Stomach (tissue), 8 donors: ENCODE measurements at regions not wholly inside any gene's neighbourhood (a gene's known extent, or its start where the extent isn't known, plus 50 kb on each side); places are given as distances from the start of the nearest gene placed in this dataset.
A peak's percentile ranks its signal among the peaks of the same experiment; 100 is the strongest.

ENCODE experiments used
- DNase-seq, 2 donors: peaks; one replicate each; pipeline versions ENCODE4 v3.0.0 to v3.0.0-alpha.2; 2013 to 2019
- H3K27ac ChIP-seq, 5 donors: fragments of 200-600 bp in 4 of 5; sonication (generic) in 4 of 5; one replicate each; pipeline ENCODE4 v1.5.1; 2013 to 2019; ENCODE audit warnings: mild to moderate bottlenecking in 1 of 5, moderate library complexity in 1 of 5
- H3K27me3 ChIP-seq, 3 donors: fragments of 200-600 bp; sonication (generic); one replicate each; pipeline ENCODE4 v1.5.1; 2017 to 2019; ENCODE audit warnings: mixed run types in 1 of 3
- H3K36me3 ChIP-seq, 4 donors: fragments of 200-600 bp; sonication (generic); 1 replicate in 3 of 4; 2 replicates in 1 of 4; pipeline ENCODE4 v1.5.1; 2016 to 2019
- H3K4me1 ChIP-seq, 4 donors: fragments of 200-600 bp; sonication (generic); one replicate each; pipeline ENCODE4 v1.5.1; 2016 to 2019
- H3K4me3 ChIP-seq, 4 donors: fragments of 200-600 bp; sonication (generic) in 3 of 4; one replicate each; pipeline ENCODE4 v1.5.1; 2016 to 2019; ENCODE audit warnings: mild to moderate bottlenecking in 1 of 4
- H3K9me3 ChIP-seq, 4 donors: fragments of 200-600 bp; sonication (generic); one replicate each; pipeline ENCODE4 v1.5.1; 2016 to 2019
- EP300 ChIP-seq: sonication (generic); formaldehyde crosslinking; IDR thresholded peaks from one replicate; pipeline ENCODE4 v1.6.1; 2017; ENCODE audit warnings: antibody characterized with exemption
- POLR2A ChIP-seq, 4 donors: fragments of 450-650 bp; IDR thresholded peaks; one replicate each; pipeline ENCODE4 v1.6.1; 2016; ENCODE audit warnings: antibody characterized with exemption in 4 of 4, control low read depth in 2 of 4, mild to moderate bottlenecking in 1 of 4, moderate library complexity in 1 of 4
- POLR2AphosphoS5 ChIP-seq, 3 donors: sonication (generic); formaldehyde crosslinking; IDR thresholded peaks; one replicate each; pipeline ENCODE4 v1.6.1; 2016; ENCODE audit warnings: antibody characterized with exemption in 3 of 3
- WGBS, 5 donors: extraction: QIAGEN DNeasy Blood & Tissue Kit in 3 of 5; methylation state at CpG; one replicate each; pipeline versions ENCODE4 v1.1.5 to v1.1.7; 2013 to 2018; 5-methylcytosine and 5-hydroxymethylcytosine counted together
- intact Hi-C: fragments of 100-400 bp; cut with DNase I; formaldehyde crosslinking; loops from one replicate; pipeline ENCODE4 v1.15.1; 2023; ENCODE audit warnings: low total_unique reads
- TF ChIP-seq, protein P1 (sequence below), 7 experiments: fragments of 450-650 bp in 4 of 7; fragments of 200-600 bp in 3 of 7; sonication (generic) in 3 of 7; IDR thresholded peaks; one replicate each; pipeline ENCODE4 v1.5.1; 2016 to 2019; ENCODE audit warnings: antibody characterized with exemption in 7 of 7, control low read depth in 2 of 7, mild to moderate bottlenecking in 1 of 7
- donor health status: healthy with polysubstance abuse.
- donor health status: Bipolar disorder and iron deficiency.
- donor health status: healthy.

GRCh38 chr19:30853036-30853435 lies 480.9 kb downstream of the ZNF536 start:
- no peak overlapping the region for H3K27ac ChIP-seq
- intact Hi-C loops: no loop called here
- no peak for DNase-seq
- no peaks in the 10 kb centered on the region for H3K4me1 ChIP-seq
- H3K4me3 ChIP-seq: no peak overlapping the region
- WGBS, 5 donors: 82 to 96% (median 89%) methylated on average over 3 of the region's 3 CpGs
- no peaks in the 10 kb centered on the region for H3K36me3 ChIP-seq
- no peaks in the 10 kb centered on the region for H3K9me3 ChIP-seq
- TF ChIP-seq POLR2AphosphoS5 (IDR thresholded peaks at IDR 0.05) (no peak), EP300 (no peak), POLR2A (IDR thresholded peaks at IDR 0.05) (no peak)
- TF ChIP-seq, protein P1, sequence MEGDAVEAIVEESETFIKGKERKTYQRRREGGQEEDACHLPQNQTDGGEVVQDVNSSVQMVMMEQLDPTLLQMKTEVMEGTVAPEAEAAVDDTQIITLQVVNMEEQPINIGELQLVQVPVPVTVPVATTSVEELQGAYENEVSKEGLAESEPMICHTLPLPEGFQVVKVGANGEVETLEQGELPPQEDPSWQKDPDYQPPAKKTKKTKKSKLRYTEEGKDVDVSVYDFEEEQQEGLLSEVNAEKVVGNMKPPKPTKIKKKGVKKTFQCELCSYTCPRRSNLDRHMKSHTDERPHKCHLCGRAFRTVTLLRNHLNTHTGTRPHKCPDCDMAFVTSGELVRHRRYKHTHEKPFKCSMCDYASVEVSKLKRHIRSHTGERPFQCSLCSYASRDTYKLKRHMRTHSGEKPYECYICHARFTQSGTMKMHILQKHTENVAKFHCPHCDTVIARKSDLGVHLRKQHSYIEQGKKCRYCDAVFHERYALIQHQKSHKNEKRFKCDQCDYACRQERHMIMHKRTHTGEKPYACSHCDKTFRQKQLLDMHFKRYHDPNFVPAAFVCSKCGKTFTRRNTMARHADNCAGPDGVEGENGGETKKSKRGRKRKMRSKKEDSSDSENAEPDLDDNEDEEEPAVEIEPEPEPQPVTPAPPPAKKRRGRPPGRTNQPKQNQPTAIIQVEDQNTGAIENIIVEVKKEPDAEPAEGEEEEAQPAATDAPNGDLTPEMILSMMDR (IDR thresholded peaks at IDR 0.05): no peak
- no peaks in the 10 kb centered on the region for H3K27me3 ChIP-seq

DNA sequence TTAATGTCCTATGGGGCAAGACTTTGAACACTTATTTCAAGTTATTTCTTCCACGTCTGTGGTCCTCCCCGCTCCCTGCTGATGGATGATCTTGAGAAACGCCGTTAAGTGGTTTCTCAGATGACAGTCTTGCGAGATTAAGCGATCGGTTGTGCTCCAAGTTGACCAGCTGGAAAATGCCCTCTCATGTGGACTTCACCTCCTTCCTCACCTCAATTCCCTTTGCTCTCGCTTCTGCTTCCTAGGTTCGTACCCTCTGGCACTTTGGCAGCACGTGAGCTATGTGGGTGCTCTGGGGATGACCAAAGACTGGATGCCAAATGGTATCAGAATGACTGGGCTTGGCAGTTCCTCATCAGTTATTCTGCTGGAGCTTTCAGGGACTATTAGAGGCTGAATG lies 480.0 kb downstream of the ZNF536 start:
- TF ChIP-seq, protein P1 (IDR thresholded peaks at IDR 0.05): no peak
- TF ChIP-seq POLR2AphosphoS5 (IDR thresholded peaks at IDR 0.05): no peak
- no peak for TF ChIP-seq EP300
- H3K36me3 ChIP-seq: no peaks in the 10 kb centered on the region
- H3K27me3 ChIP-seq: no peaks in the 10 kb centered on the region
- intact Hi-C loops: no loop called here
- H3K9me3 ChIP-seq: no peaks in the 10 kb centered on the region
- WGBS, 5 donors: 84 to 88% (median 87%) methylated on average over 10 of the region's 10 CpGs
- no peaks in the 10 kb centered on the region for H3K4me1 ChIP-seq
- H3K4me3 ChIP-seq: no peak overlapping the region
- DNase-seq: no peak
- no peak overlapping the region for H3K27ac ChIP-seq

DNA sequence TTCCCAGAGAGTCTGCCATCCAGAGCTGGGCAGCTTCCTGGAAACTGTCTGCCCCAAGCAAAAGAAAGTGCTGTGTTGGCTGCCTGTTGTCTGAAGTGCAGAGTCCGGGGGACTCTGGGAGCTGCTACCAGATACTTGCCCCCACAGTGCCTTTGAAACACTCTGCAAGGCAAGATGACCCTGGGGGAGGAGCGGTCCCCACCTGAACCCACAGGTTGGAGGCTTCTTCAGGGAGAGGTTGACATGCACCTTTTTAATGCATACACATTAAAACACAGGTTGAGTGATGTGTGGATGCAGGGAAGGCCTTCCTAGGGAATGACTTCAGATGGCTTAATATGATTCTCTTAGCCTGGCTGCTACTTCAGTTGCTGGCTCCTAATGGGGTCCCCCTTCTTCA lies 479.5 kb downstream of the ZNF536 start:
- TF ChIP-seq EP300: no peak
- TF ChIP-seq POLR2AphosphoS5 (IDR thresholded peaks at IDR 0.05): no peak
- TF ChIP-seq, protein P1 (IDR thresholded peaks at IDR 0.05): no peak
- TF ChIP-seq POLR2A (IDR thresholded peaks at IDR 0.05): no peak
- WGBS, 5 donors: 80 to 95% (median 91%) methylated on average over 2 of the region's 2 CpGs
- intact Hi-C loops: no loop called here

DNA sequence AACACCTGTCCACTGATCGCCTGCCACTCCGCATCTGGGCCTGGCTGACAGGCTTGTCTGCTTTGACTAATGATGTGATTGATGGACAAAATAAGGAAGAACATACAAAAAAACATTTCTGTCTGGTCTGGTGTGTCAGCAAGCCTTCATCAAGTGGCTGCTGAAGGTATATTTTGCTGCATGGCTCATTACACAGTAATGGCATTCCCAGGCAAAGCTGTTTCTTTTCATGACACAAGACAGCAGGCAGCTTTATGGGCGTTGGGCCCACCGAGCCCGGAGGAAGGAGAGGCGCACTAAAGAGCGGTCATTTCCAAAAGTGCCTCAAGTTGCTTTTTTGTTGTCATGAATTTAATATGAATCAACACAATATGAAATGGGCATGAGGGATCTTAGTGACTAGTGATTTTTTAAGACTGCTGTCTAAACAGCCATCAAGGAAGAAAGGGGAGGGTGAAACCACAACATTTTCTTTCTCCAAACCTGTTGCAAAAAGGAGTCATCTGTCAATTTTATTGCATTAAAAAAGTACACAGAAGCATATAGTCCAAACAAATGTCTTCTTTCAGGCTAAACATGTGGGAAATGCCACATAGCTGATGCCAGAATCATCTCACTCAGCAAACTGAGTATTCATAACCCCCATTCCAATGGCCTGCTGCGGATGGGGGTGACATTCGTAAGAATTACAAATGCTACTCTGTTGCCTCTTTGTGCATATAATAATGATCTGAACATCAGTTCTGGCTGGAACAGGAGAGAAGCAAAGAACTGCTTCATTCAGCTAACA lies 476.6 kb downstream of the ZNF536 start:
- no peaks in the 10 kb centered on the region for H3K36me3 ChIP-seq
- no peak overlapping the region for H3K27ac ChIP-seq
- WGBS, 5 donors: 74 to 77% (median 75%) methylated on average over 9 of the region's 9 CpGs
- TF ChIP-seq, protein P1 (IDR thresholded peaks at IDR 0.05): no peak
- TF ChIP-seq POLR2AphosphoS5 (IDR thresholded peaks at IDR 0.05): no peak
- no peak for TF ChIP-seq POLR2A (IDR thresholded peaks at IDR 0.05)
- TF ChIP-seq EP300: no peak
- H3K4me3 ChIP-seq: no peak overlapping the region
- H3K4me1 ChIP-seq: no peaks in the 10 kb centered on the region
- no peaks in the 10 kb centered on the region for H3K9me3 ChIP-seq
- peak in 1 of 2 donors; percentile 54 for DNase-seq
- no peaks in the 10 kb centered on the region for H3K27me3 ChIP-seq
- intact Hi-C loops: no loop called here

More for the DNA sequence above, 479.5 kb downstream of the ZNF536 start:
- Histone ChIP-seq H3K27ac (no peak overlapping the region), H3K9me3 (no peaks in the 10 kb centered on the region), H3K4me1 (no peaks in the 10 kb centered on the region), H3K36me3 (no peaks in the 10 kb centered on the region), H3K4me3 (no peak overlapping the region), H3K27me3 (no peaks in the 10 kb centered on the region)
- no peak for DNase-seq
